Spleen (tissue), 11 donors: ENCODE measurements at regions not wholly inside any gene's neighbourhood (a gene's known extent, or its start where the extent isn't known, plus 50 kb on each side); places are given as distances from the start of the nearest gene placed in this dataset.

ENCODE experiments used
- DNase-seq: peaks from one replicate; pipeline ENCODE4 v3.0.0-alpha.2; 2020
- H3K27ac ChIP-seq, 8 donors: fragments of 200-600 bp; sonication (generic) in 7 of 8; 1 replicate in 4 of 8; 2 replicates in 4 of 8; pipeline versions ENCODE4 v1.5.0 to v1.8.0; 2016 to 2021; ENCODE audit warnings: inconsistent platforms in 4 of 8, mild to moderate bottlenecking in 4 of 8, moderate library complexity in 1 of 8
- H3K27me3 ChIP-seq, 7 donors: fragments of 200-600 bp; sonication (generic) in 6 of 7; replicated peaks in 1 of 7; 1 replicate in 4 of 7; 2 replicates in 3 of 7; pipeline versions ENCODE4 v1.5.0 to v1.8.0; 2016 to 2021; ENCODE audit warnings: inconsistent platforms in 3 of 7, mild to moderate bottlenecking in 1 of 7
- H3K36me3 ChIP-seq, 6 donors: fragments of 200-600 bp; sonication (generic) in 5 of 6; 1 replicate in 4 of 6; 2 replicates in 2 of 6; pipeline versions ENCODE4 v1.5.0 to v1.8.0; 2016 to 2021; ENCODE audit warnings: inconsistent platforms in 2 of 6
- H3K4me1 ChIP-seq, 6 donors: fragments of 200-600 bp; sonication (generic) in 5 of 6; 1 replicate in 3 of 6; 2 replicates in 3 of 6; pipeline versions ENCODE4 v1.5.0 to v1.8.0; 2016 to 2021; ENCODE audit warnings: inconsistent platforms in 3 of 6
- H3K4me3 ChIP-seq, 8 donors: fragments of 200-600 bp; sonication (generic) in 7 of 8; 1 replicate in 4 of 8; 2 replicates in 4 of 8; pipeline versions ENCODE4 v1.5.0 to v1.8.0; 2016 to 2021; ENCODE audit warnings: inconsistent platforms in 4 of 8, mild to moderate bottlenecking in 4 of 8, moderate library complexity in 2 of 8
- H3K9me3 ChIP-seq, 8 donors: fragments of 200-600 bp; sonication (generic) in 7 of 8; 1 replicate in 4 of 8; 2 replicates in 4 of 8; pipeline versions ENCODE4 v1.5.0 to v1.8.0; 2016 to 2021; ENCODE audit warnings: inconsistent platforms in 4 of 8
- POLR2A ChIP-seq, 3 donors: fragments of 450-650 bp; IDR thresholded peaks; one replicate each; pipeline ENCODE4 v1.5.1; 2017; ENCODE audit warnings: antibody characterized with exemption in 3 of 3, mild to moderate bottlenecking in 1 of 3
- POLR2AphosphoS5 ChIP-seq, 3 donors: sonication (generic); formaldehyde crosslinking; IDR thresholded peaks; one replicate each; pipeline ENCODE4 v1.5.1; 2017; ENCODE audit warnings: antibody characterized with exemption in 3 of 3
- WGBS, 5 donors: extraction: QIAGEN DNeasy Blood & Tissue Kit in 3 of 5; methylation state at CpG; one replicate each; pipeline versions ENCODE4 v1.1.5 to v1.1.7; 2013 to 2018; 5-methylcytosine and 5-hydroxymethylcytosine counted together
- intact Hi-C: fragments of 100-400 bp; cut with DNase I; formaldehyde crosslinking; loops from one replicate; pipeline ENCODE4 v1.15.0; 2023; ENCODE audit warnings: low total_unique reads
- TF ChIP-seq, protein P1 (sequence below), 11 experiments: fragments of 200-600 bp in 7 of 11; fragments of 450-650 bp in 4 of 11; sonication (generic) in 4 of 11; IDR thresholded peaks in 8 of 11; conservative IDR thresholded peaks in 3 of 11; 1 replicate in 7 of 11; 2 replicates in 4 of 11; pipeline versions ENCODE4 v1.4.0 to v1.8.0; 2016 to 2021; ENCODE audit warnings: antibody characterized with exemption in 11 of 11, inconsistent platforms in 4 of 11, mild to moderate bottlenecking in 1 of 11
- donor health status: healthy with polysubstance abuse.
- donor health status: DM: no; HTN: no; CAD: no; lungs with moderate emphysema.
- donor health status: DM: no; HTN: no; CAD: no.
- donor health status: Bipolar disorder and iron deficiency.
- donor health status: healthy.
- donor health status: DM: no; HTN: no; CAD: no.
- donor health status: DM: yes; HTN: yes; CAD: no.

DNA sequence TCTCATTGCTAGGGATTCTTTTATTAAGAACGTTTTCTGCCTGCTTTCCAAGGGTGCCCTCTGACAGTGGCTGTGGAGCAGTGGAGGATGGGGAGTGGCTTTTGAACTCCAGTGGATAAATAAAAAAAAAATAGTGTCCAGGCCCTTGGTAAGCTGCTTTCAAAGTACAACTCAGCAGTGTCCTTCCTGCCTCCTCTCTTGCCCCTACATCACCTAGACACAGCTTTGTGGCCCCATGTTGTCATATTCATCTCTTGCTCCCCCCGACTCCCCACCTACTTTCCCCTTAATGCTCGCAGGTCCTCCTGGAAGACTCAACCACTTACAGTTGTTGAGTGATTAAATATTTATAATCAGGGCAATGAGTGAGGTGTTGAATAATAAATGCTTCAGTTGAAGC is 880.9 kb downstream of the BCL11B start:
- H3K27ac ChIP-seq = no peak overlapping the region
- no peaks in the 10 kb centered on the region for H3K27me3 ChIP-seq
- intact Hi-C loops = no loop called here
- H3K9me3 ChIP-seq = no peaks in the 10 kb centered on the region
- no peaks in the 10 kb centered on the region for H3K4me1 ChIP-seq
- no peaks in the 10 kb centered on the region for H3K36me3 ChIP-seq
- 70 to 94% (median 84%) methylated on average over 3 of the region's 3 CpGs for WGBS, 5 donors
- no peak for DNase-seq
- no peak overlapping the region for H3K4me3 ChIP-seq
- TF ChIP-seq POLR2AphosphoS5 (IDR thresholded peaks at IDR 0.05) (no peak), POLR2A (IDR thresholded peaks at IDR 0.05) (no peak)
- TF ChIP-seq, protein P1, sequence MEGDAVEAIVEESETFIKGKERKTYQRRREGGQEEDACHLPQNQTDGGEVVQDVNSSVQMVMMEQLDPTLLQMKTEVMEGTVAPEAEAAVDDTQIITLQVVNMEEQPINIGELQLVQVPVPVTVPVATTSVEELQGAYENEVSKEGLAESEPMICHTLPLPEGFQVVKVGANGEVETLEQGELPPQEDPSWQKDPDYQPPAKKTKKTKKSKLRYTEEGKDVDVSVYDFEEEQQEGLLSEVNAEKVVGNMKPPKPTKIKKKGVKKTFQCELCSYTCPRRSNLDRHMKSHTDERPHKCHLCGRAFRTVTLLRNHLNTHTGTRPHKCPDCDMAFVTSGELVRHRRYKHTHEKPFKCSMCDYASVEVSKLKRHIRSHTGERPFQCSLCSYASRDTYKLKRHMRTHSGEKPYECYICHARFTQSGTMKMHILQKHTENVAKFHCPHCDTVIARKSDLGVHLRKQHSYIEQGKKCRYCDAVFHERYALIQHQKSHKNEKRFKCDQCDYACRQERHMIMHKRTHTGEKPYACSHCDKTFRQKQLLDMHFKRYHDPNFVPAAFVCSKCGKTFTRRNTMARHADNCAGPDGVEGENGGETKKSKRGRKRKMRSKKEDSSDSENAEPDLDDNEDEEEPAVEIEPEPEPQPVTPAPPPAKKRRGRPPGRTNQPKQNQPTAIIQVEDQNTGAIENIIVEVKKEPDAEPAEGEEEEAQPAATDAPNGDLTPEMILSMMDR (IDR thresholded peaks at IDR 0.05 in 8 of 11, conservative IDR thresholded peaks at IDR 0.05 in 3 of 11) = no peak

DNA sequence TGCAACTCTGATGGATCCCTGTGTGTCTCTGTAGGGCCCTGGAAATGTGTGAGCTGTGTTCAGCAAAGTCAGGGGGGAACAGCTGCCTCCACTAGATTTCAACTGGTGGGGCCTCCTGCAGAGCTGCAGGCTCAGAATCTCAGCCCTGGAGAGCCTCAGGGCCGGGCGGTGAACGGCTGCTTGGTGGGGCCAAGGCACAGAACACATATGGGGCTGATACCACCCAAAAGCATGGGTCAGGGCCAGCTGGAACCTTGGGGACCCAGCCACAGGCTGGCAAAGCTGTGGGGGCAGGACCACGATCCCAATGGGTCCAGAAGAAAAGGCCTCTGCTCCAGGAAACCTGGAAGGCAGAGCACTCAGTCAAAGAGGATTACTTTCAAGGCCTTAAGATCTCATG is 878.5 kb downstream of the BCL11B start:
- no peak for TF ChIP-seq POLR2A (IDR thresholded peaks at IDR 0.05)
- no peak for TF ChIP-seq POLR2AphosphoS5 (IDR thresholded peaks at IDR 0.05)
- TF ChIP-seq, protein P1 (IDR thresholded peaks at IDR 0.05 in 8 of 11, conservative IDR thresholded peaks at IDR 0.05 in 3 of 11) = no peak
- H3K27ac ChIP-seq = no peak overlapping the region
- no peak overlapping the region for H3K4me3 ChIP-seq
- DNase-seq = no peak
- H3K4me1 ChIP-seq = no peaks in the 10 kb centered on the region
- no peaks in the 10 kb centered on the region for H3K27me3 ChIP-seq
- no peaks in the 10 kb centered on the region for H3K9me3 ChIP-seq
- no peaks in the 10 kb centered on the region for H3K36me3 ChIP-seq
- intact Hi-C loops = no loop called here
- 74 to 87% (median 80%) methylated on average over 3 to 4 of the region's 4 CpGs for WGBS, 5 donors

DNA sequence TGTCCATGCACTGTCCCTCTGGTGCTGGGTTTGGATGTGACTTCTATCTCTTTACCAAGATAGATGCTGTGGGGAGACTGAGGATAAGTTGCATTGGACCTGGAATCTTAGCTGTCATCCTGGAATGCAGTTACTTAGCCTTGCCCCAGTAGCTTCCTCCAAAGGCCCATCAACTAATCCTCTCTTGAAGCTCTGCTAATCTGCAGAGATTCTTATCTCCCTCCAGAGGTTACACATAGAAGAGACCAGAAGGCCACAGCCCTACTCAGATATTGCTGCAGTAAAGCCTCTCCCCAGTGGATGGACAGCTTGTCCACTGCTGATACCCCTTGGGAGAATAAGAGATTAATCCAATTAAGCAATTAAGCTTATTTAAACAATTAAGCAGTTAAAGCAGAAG is 867.2 kb downstream of the BCL11B start:
- Histone ChIP-seq H3K4me3 (no peak overlapping the region), H3K27ac (no peak overlapping the region), H3K4me1 (no peaks in the 10 kb centered on the region), H3K36me3 (no peaks in the 10 kb centered on the region), H3K9me3 (no peaks in the 10 kb centered on the region), H3K27me3 (no peaks in the 10 kb centered on the region)
- intact Hi-C loops = no loop called here
- TF ChIP-seq, protein P1 (IDR thresholded peaks at IDR 0.05 in 8 of 11, conservative IDR thresholded peaks at IDR 0.05 in 3 of 11) = no peak
- no peak for TF ChIP-seq POLR2A (IDR thresholded peaks at IDR 0.05)
- no peak for TF ChIP-seq POLR2AphosphoS5 (IDR thresholded peaks at IDR 0.05)
- DNase-seq = no peak

DNA sequence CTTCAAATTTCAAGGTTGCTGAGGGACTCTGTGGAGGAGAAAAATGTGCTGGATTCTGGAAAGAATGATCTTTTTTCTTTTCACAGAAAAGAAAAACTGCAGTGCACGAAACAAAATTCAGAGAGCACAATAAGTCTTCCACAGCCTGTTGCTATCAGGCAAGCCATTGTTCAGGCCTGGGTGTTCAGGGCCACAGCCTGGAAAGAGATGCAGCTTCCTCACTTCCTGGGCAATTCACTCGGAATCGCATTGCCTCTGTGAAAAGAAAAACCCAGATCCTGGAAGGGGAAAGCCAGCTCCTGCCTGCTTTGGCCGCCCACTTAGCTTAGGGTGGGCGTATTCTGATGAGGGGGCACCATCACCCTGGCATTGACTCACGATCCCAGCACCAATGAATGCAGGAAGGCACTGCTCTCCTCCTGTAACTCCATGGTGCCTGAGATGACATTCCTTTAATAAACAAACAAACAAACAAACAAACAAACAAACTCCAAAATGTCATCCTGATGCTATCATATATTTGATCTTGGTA is 863.9 kb downstream of the BCL11B start:
- no peak for DNase-seq
- Histone ChIP-seq H3K4me3 (no peak overlapping the region), H3K36me3 (no peaks in the 10 kb centered on the region), H3K9me3 (no peaks in the 10 kb centered on the region), H3K27me3 (no peaks in the 10 kb centered on the region), H3K4me1 (no peaks in the 10 kb centered on the region), H3K27ac (no peak overlapping the region)
- intact Hi-C loops = no loop called here
- TF ChIP-seq, protein P1 (IDR thresholded peaks at IDR 0.05 in 8 of 11, conservative IDR thresholded peaks at IDR 0.05 in 3 of 11) = no peak
- TF ChIP-seq POLR2AphosphoS5 (IDR thresholded peaks at IDR 0.05) = no peak
- TF ChIP-seq POLR2A (IDR thresholded peaks at IDR 0.05) = no peak
- WGBS, 5 donors = 48 to 66% (median 53%) methylated on average over 6 of the region's 6 CpGs
